Testis (tissue), 2 donors: ENCODE measurements at regions not wholly inside any gene's neighbourhood (a gene's known extent, or its start where the extent isn't known, plus 50 kb on each side); places are given as distances from the start of the nearest gene placed in this dataset.

Experiments
- POLR2A ChIP-seq: fragments of 450-650 bp; IDR thresholded peaks from one replicate; pipeline ENCODE4 v1.6.1; 2017; ENCODE audit warnings: antibody characterized with exemption, mild to moderate bottlenecking, moderate library complexity
- TF ChIP-seq, protein P1 (sequence below), 3 experiments: fragments of 450-650 bp in 2 of 3; fragments of 200-600 bp in 1 of 3; sonication (generic) in 1 of 3; IDR thresholded peaks; one replicate each; pipeline ENCODE4 v1.5.1; 2016 to 2019; ENCODE audit warnings: antibody characterized with exemption in 3 of 3, mild to moderate bottlenecking in 2 of 3, moderate library complexity in 1 of 3

GRCh38 chr18:66722671-66723070 lies 118.8 kb upstream of the CDH19 start:
- TF ChIP-seq, protein P1, sequence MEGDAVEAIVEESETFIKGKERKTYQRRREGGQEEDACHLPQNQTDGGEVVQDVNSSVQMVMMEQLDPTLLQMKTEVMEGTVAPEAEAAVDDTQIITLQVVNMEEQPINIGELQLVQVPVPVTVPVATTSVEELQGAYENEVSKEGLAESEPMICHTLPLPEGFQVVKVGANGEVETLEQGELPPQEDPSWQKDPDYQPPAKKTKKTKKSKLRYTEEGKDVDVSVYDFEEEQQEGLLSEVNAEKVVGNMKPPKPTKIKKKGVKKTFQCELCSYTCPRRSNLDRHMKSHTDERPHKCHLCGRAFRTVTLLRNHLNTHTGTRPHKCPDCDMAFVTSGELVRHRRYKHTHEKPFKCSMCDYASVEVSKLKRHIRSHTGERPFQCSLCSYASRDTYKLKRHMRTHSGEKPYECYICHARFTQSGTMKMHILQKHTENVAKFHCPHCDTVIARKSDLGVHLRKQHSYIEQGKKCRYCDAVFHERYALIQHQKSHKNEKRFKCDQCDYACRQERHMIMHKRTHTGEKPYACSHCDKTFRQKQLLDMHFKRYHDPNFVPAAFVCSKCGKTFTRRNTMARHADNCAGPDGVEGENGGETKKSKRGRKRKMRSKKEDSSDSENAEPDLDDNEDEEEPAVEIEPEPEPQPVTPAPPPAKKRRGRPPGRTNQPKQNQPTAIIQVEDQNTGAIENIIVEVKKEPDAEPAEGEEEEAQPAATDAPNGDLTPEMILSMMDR (IDR thresholded peaks at IDR 0.05), result no peak
- no peak for TF ChIP-seq POLR2A
